H1 (cell line): ENCODE measurements at regions not wholly inside any gene's neighbourhood (a gene's known extent, or its start where the extent isn't known, plus 50 kb on each side); places are given as distances from the start of the nearest gene placed in this dataset.

Experiments
- CTCF ChIA-PET: fragments of 300-600 bp; sonication (Branson Sonifier 250); formaldehyde crosslinking; loops from one replicate; lab custom pipeline; 2021; ENCODE audit not compliant: partially characterized antibody; lab: Charles Lee
- POLR2A ChIA-PET: fragments of 300-600 bp; sonication (Branson Sonifier 250); formaldehyde crosslinking; loops from one replicate; lab custom pipeline; 2021; ENCODE audit warnings: inconsistent platforms; ENCODE audit not compliant: partially characterized antibody; lab: Charles Lee
- DNase-seq, 2 experiments: peaks; one replicate each; pipeline versions ENCODE4 v3.0.0 to v3.0.0-alpha.2; 2010 to 2022; ENCODE audit warnings: low spot score in 2 of 2, low read depth in 1 of 2, mixed read lengths in 1 of 2
- FAIRE-seq: peaks from 2 replicates; lab custom pipeline; 2011; peaks lifted over from hg19 to GRCh38; lab: Jason Lieb, UNC
- H2AFZ ChIP-seq: 2 replicates; pipeline ENCODE4 v1.8.1; 2012; ENCODE audit warnings: low read length, inconsistent platforms
- H2AK5ac ChIP-seq: 2 replicates; pipeline ENCODE4 v1.6.1; 2013; ENCODE audit warnings: low read depth, low read length
- H2BK120ac ChIP-seq: replicated peaks from 2 replicates; pipeline ENCODE3; 2013; ENCODE audit warnings: low read depth, low read length, inconsistent platforms
- H2BK12ac ChIP-seq: 2 replicates; pipeline ENCODE4 v1.6.1; 2013; ENCODE audit warnings: low read depth, low read length
- H2BK15ac ChIP-seq: 2 replicates; pipeline ENCODE4 v1.6.1; 2013; ENCODE audit warnings: low read length
- H2BK20ac ChIP-seq: 2 replicates; pipeline ENCODE4 v1.6.1; 2013; ENCODE audit warnings: low read length
- H2BK5ac ChIP-seq: 2 replicates; pipeline ENCODE4 v1.6.1; 2013; ENCODE audit warnings: low read depth, low read length
- H3K14ac ChIP-seq: 2 replicates; pipeline ENCODE4 v1.6.1; 2013; ENCODE audit warnings: inconsistent platforms; ENCODE audit not compliant: insufficient read length
- H3K18ac ChIP-seq: 2 replicates; pipeline ENCODE4 v1.6.1; 2013; ENCODE audit warnings: low read length; ENCODE audit errors: extremely low read depth
- H3K23ac ChIP-seq: 2 replicates; pipeline ENCODE4 v1.6.1; 2013; ENCODE audit warnings: inconsistent platforms; ENCODE audit not compliant: insufficient read length
- H3K23me2 ChIP-seq: 2 replicates; pipeline ENCODE4 v1.6.1; 2013; ENCODE audit warnings: low read depth, low read length
- H3K27ac ChIP-seq: 2 replicates; pipeline ENCODE4 v1.6.1; 2011; ENCODE audit warnings: low read depth, low read length, inconsistent platforms
- H3K27me3 ChIP-seq, 4 experiments: replicated peaks in 1 of 4; 1 replicate in 1 of 4; 2 replicates in 3 of 4; pipeline versions ENCODE4 v1.6.1 to v1.8.1; 2011 to 2013; ENCODE audit warnings: low read length in 3 of 4, mild to moderate bottlenecking in 3 of 4, inconsistent platforms in 2 of 4, mixed read lengths in 2 of 4, moderate library complexity in 1 of 4; ENCODE audit not compliant: control insufficient read depth in 3 of 4, insufficient read depth in 3 of 4; ENCODE audit errors: extremely low read depth in 1 of 4
- H3K36me3 ChIP-seq, 4 experiments: 2 replicates each; pipeline versions ENCODE4 v1.6.1 to v1.8.1; 2011 to 2013; ENCODE audit warnings: mild to moderate bottlenecking in 4 of 4, low read length in 3 of 4, moderate library complexity in 2 of 4, control low read depth in 1 of 4, inconsistent platforms in 1 of 4; ENCODE audit not compliant: insufficient read depth in 4 of 4, control insufficient read depth in 2 of 4
- H3K4ac ChIP-seq: replicated peaks from 2 replicates; pipeline ENCODE3; 2013; ENCODE audit warnings: low read length, low read depth, mixed read lengths, inconsistent platforms; ENCODE audit not compliant: insufficient read length
- H3K4me1 ChIP-seq, 4 experiments: replicated peaks in 1 of 4; 1 replicate in 1 of 4; 2 replicates in 3 of 4; pipeline versions ENCODE4 v1.6.1 to v1.8.1; 2011 to 2013; ENCODE audit warnings: low read length in 3 of 4, inconsistent platforms in 2 of 4, mixed read lengths in 1 of 4; ENCODE audit not compliant: insufficient read depth in 4 of 4, control insufficient read depth in 3 of 4
- H3K4me2 ChIP-seq, 2 experiments: 2 replicates each; pipeline versions ENCODE4 v1.6.1 to v1.8.1; 2011 to 2013; ENCODE audit warnings: low read depth in 2 of 2, low read length in 2 of 2, control low read depth in 1 of 2, inconsistent platforms in 1 of 2, mild to moderate bottlenecking in 1 of 2; ENCODE audit not compliant: insufficient read depth in 1 of 2
- H3K4me3 ChIP-seq, 4 experiments: fragments of 200-600, 300-600 bp in 1 of 4; sonication (generic), shearing (Covaris generic), sonication (Bioruptor Twin) in 1 of 4; 2 replicates each; pipeline versions ENCODE4 v1.5.1 to v1.8.1; 2011 to 2016; ENCODE audit warnings: low read length in 4 of 4, low read depth in 3 of 4, control low read depth in 2 of 4, inconsistent platforms in 2 of 4, mild to moderate bottlenecking in 2 of 4, mixed read lengths in 1 of 4, moderate library complexity in 1 of 4; ENCODE audit not compliant: insufficient read depth in 2 of 4; ENCODE audit errors: extremely low read depth in 1 of 4
- H3K56ac ChIP-seq: replicated peaks from 2 replicates; pipeline ENCODE3; 2013; ENCODE audit warnings: low read depth, mild to moderate bottlenecking, mixed read lengths, low read length, inconsistent platforms; ENCODE audit not compliant: insufficient read length
- H3K79me1 ChIP-seq: 2 replicates; pipeline ENCODE4 v1.6.1; 2013; ENCODE audit warnings: low read depth, low read length, control low read depth
- H3K79me2 ChIP-seq, 2 experiments: 2 replicates each; pipeline versions ENCODE4 v1.6.1 to v1.8.1; 2012 to 2013; ENCODE audit warnings: low read length in 2 of 2, mild to moderate bottlenecking in 2 of 2, inconsistent platforms in 1 of 2; ENCODE audit not compliant: insufficient read depth in 2 of 2, control insufficient read depth in 1 of 2
- H3K9ac ChIP-seq, 4 experiments: replicated peaks in 1 of 4; 1 replicate in 1 of 4; 2 replicates in 3 of 4; pipeline versions ENCODE4 v1.6.1 to v1.8.1; 2011 to 2013; ENCODE audit warnings: low read depth in 3 of 4, low read length in 3 of 4, control low read depth in 2 of 4, mild to moderate bottlenecking in 2 of 4, moderate library complexity in 2 of 4, inconsistent platforms in 1 of 4; ENCODE audit errors: extremely low read depth in 1 of 4
- H3K9me3 ChIP-seq, 2 experiments: 2 replicates each; pipeline versions ENCODE4 v1.6.1 to v1.8.1; 2012 to 2013; ENCODE audit warnings: mild to moderate bottlenecking in 2 of 2, moderate library complexity in 2 of 2, control low read depth in 1 of 2, inconsistent platforms in 1 of 2, low read depth in 1 of 2, low read length in 1 of 2, mixed read lengths in 1 of 2; ENCODE audit not compliant: insufficient read depth in 2 of 2
- H4K20me1 ChIP-seq, 2 experiments: replicated peaks in 1 of 2; 2 replicates each; pipeline versions ENCODE3 to v1.8.1; 2011 to 2013; ENCODE audit warnings: inconsistent platforms in 2 of 2, low read length in 2 of 2, mild to moderate bottlenecking in 1 of 2; ENCODE audit not compliant: insufficient read depth in 2 of 2, control insufficient read depth in 1 of 2
- H4K5ac ChIP-seq: 2 replicates; pipeline ENCODE4 v1.6.1; 2013; ENCODE audit warnings: low read length, low read depth, mixed read lengths, inconsistent platforms; ENCODE audit not compliant: insufficient read length
- H4K8ac ChIP-seq: 2 replicates; pipeline ENCODE4 v1.8.0; 2013; ENCODE audit warnings: mild to moderate bottlenecking, moderate library complexity, low read length, inconsistent platforms; ENCODE audit not compliant: insufficient read depth; ENCODE audit errors: extremely low read depth
- H4K91ac ChIP-seq: replicated peaks from 2 replicates; pipeline ENCODE3; 2013; ENCODE audit warnings: low read length, mixed read lengths, inconsistent platforms; ENCODE audit not compliant: insufficient read length
- BCL11A ChIP-seq, 2 experiments: IDR thresholded peaks; one replicate each; pipeline ENCODE4 v1.6.1; 2011; ENCODE audit warnings: low read depth in 2 of 2, low read length in 2 of 2, mild to moderate bottlenecking in 2 of 2
- JUN ChIP-seq: IDR thresholded peaks from 2 replicates; pipeline ENCODE4 v1.6.1; 2011; ENCODE audit warnings: low read depth, mild to moderate bottlenecking, improper control_type of control experiment, low read length
- KDM5A ChIP-seq: fragments of 200-600 bp; IDR thresholded peaks from 2 replicates; pipeline ENCODE4 v1.7.1; 2012; ENCODE audit warnings: mild to moderate bottlenecking, low read length, inconsistent platforms, mixed read lengths
- POLR2AphosphoS5 ChIP-seq: IDR thresholded peaks from 2 replicates; pipeline ENCODE4 v1.6.1; 2011; ENCODE audit warnings: low read depth, low read length
- SIRT6 ChIP-seq: IDR thresholded peaks from one replicate; pipeline ENCODE4 v1.7.1; 2012; ENCODE audit warnings: low read length, inconsistent platforms
- SIX5 ChIP-seq: IDR thresholded peaks from 2 replicates; pipeline ENCODE4 v1.6.1; 2011; ENCODE audit warnings: mild to moderate bottlenecking, low read depth, low read length
- SRF ChIP-seq: IDR thresholded peaks from 2 replicates; pipeline ENCODE4 v1.6.1; 2011; ENCODE audit warnings: mild to moderate bottlenecking, low read depth, low read length, moderate library complexity
- SUZ12 ChIP-seq: fragments of 200-600 bp; sonication (generic); IDR thresholded peaks from 2 replicates; pipeline ENCODE4 v1.6.1; 2012; ENCODE audit warnings: mild to moderate bottlenecking, inconsistent platforms, low read length, moderate library complexity, mixed read lengths
- TAF7 ChIP-seq: optimal IDR thresholded peaks from 2 replicates; pipeline ENCODE3; 2011; ENCODE audit warnings: low read depth, mild to moderate bottlenecking, inconsistent platforms, low read length, moderate library complexity, borderline replicate concordance
- TCF12 ChIP-seq: IDR thresholded peaks from 2 replicates; pipeline ENCODE4 v1.6.1; 2011; ENCODE audit warnings: low read depth, mild to moderate bottlenecking, low read length
- USF2 ChIP-seq: IDR thresholded peaks from 2 replicates; pipeline ENCODE4 v1.6.1; 2011; ENCODE audit warnings: low read length, improper control_type of control experiment
- WGBS, 2 experiments: shearing (Covaris generic) in 1 of 2; methylation state at CpG; one replicate each; pipeline versions ENCODE4 v1.1.6 to v1.1.7; 2013 to 2015; ENCODE audit warnings: low lambda C conversion rate in 2 of 2, mixed read lengths in 2 of 2, inconsistent platforms in 1 of 2, low coverage in 1 of 2, missing lambda C conversion rate in 1 of 2; ENCODE audit not compliant: insufficient replicate concordance in 2 of 2, insufficient coverage in 1 of 2, insufficient read length in 1 of 2; ENCODE audit errors: extremely low coverage in 1 of 2, missing lambda C conversion rate in 1 of 2; 5-methylcytosine and 5-hydroxymethylcytosine counted together

GRCh38 chr15:53046153-53046790 lies 256.1 kb upstream of the ONECUT1 start:
- no peaks in the 10 kb centered on the region for H3K79me1 ChIP-seq
- H2BK20ac ChIP-seq = no peak overlapping the region
- H2AFZ ChIP-seq = no peak overlapping the region
- H3K9ac ChIP-seq = no peak overlapping the region
- no peak overlapping the region for H2BK5ac ChIP-seq
- H4K8ac ChIP-seq = no peak overlapping the region
- FAIRE-seq = no peak
- H3K4me2 ChIP-seq = no peak overlapping the region
- H3K27me3 ChIP-seq = no peaks in the 10 kb centered on the region
- POLR2A ChIA-PET = no interaction called here
- no peak for TF ChIP-seq JUN
- no peak for TF ChIP-seq SRF
- no peak for TF ChIP-seq USF2
- no peak for TF ChIP-seq SIX5
- TF ChIP-seq KDM5A = no peak
- no peak for TF ChIP-seq TCF12
- no peak for TF ChIP-seq POLR2AphosphoS5
- TF ChIP-seq TAF7 = no peak
- TF ChIP-seq BCL11A (IDR thresholded peaks at IDR 0.05; ENCODE audit: low read depth in 2 of 2, low read length in 2 of 2) = no peak
- no peak for TF ChIP-seq SIRT6
- TF ChIP-seq SUZ12 = no peak
- TF ChIP-seq, all 59 proteins: peak for 0
- Histone ChIP-seq H3K9me3 (no peaks in the 10 kb centered on the region), H3K4me3 (no peak overlapping the region), H3K18ac (no peak overlapping the region), H3K56ac (no peak overlapping the region), H3K23ac (no peak overlapping the region), H2BK15ac (no peak overlapping the region), H2BK120ac (no peak overlapping the region), H3K27ac (no peak overlapping the region), H3K4me1 (no peaks in the 10 kb centered on the region), H3K14ac (no peak overlapping the region), H3K79me2 (no peaks in the 10 kb centered on the region), H4K20me1 (no peaks in the 10 kb centered on the region), H3K4ac (no peak overlapping the region), H3K36me3 (no peaks in the 10 kb centered on the region; a peak in 1 of 8 replicates), H2AK5ac (no peak overlapping the region), H3K23me2 (no peaks in the 10 kb centered on the region), H2BK12ac (no peak overlapping the region), H4K91ac (no peak overlapping the region), H4K5ac (no peak overlapping the region)
- DNase-seq = no peak
- CTCF ChIA-PET = no interaction called here
- WGBS, 2 experiments = 88% methylated on average over 2 of the region's 2 CpGs; no CpG with 5 or more reads in 1 of the 2 experiments
